Lung (tissue), 11 donors: ENCODE measurements at regions not wholly inside any gene's neighbourhood (a gene's known extent, or its start where the extent isn't known, plus 50 kb on each side); places are given as distances from the start of the nearest gene placed in this dataset.

Experiments used
- ATAC-seq: fragments of 200-7000 bp; cut with Tn5 transposase; one replicate; pipeline ENCODE4 v1.9.1; 2020; ENCODE audit warnings: moderate number of reproducible peaks; ENCODE audit not compliant: insufficient read depth, low FRiP score
- DNase-seq, 3 donors: peaks; one replicate each; pipeline ENCODE4 v3.0.0-alpha.2; 2013 to 2017
- H3K27ac ChIP-seq, 2 donors: one replicate each; pipeline ENCODE4 v1.5.1; 2013; ENCODE audit warnings: mild to moderate bottlenecking in 2 of 2, moderate library complexity in 2 of 2, control low read depth in 1 of 2, inconsistent platforms in 1 of 2, low read depth in 1 of 2, low read length in 1 of 2
- H3K27me3 ChIP-seq, 3 donors: one replicate each; pipeline ENCODE4 v1.5.1; 2013; ENCODE audit warnings: low read length in 2 of 3; ENCODE audit not compliant: control insufficient read depth in 3 of 3, insufficient read depth in 3 of 3
- H3K36me3 ChIP-seq, 4 donors: one replicate each; pipeline ENCODE4 v1.5.1; 2013; ENCODE audit warnings: low read length in 4 of 4, mild to moderate bottlenecking in 1 of 4, moderate library complexity in 1 of 4; ENCODE audit not compliant: control insufficient read depth in 4 of 4, insufficient read depth in 4 of 4
- H3K4me1 ChIP-seq, 5 donors: one replicate each; pipeline ENCODE4 v1.5.1; 2013; ENCODE audit warnings: low read length in 5 of 5, mild to moderate bottlenecking in 2 of 5, moderate library complexity in 1 of 5; ENCODE audit not compliant: control insufficient read depth in 5 of 5, insufficient read depth in 5 of 5
- H3K4me3 ChIP-seq: one replicate; pipeline ENCODE4 v1.5.1; 2013; ENCODE audit warnings: mild to moderate bottlenecking, control low read depth, moderate library complexity
- H3K9ac ChIP-seq, 2 donors: one replicate each; pipeline ENCODE4 v1.5.1; 2013; ENCODE audit warnings: low read length in 2 of 2, control low read depth in 1 of 2; ENCODE audit not compliant: insufficient read depth in 1 of 2
- H3K9me3 ChIP-seq, 4 donors: one replicate each; pipeline ENCODE4 v1.5.1; 2013; ENCODE audit warnings: low read length in 3 of 4, mild to moderate bottlenecking in 1 of 4, moderate library complexity in 1 of 4; ENCODE audit not compliant: control insufficient read depth in 4 of 4, insufficient read depth in 3 of 4
- WGBS, 2 donors: extraction: QIAGEN DNeasy Blood & Tissue Kit; methylation state at CpG; one replicate each; pipeline ENCODE4 v1.1.7; 2013; 5-methylcytosine and 5-hydroxymethylcytosine counted together
- TF ChIP-seq, protein P1 (sequence below): IDR thresholded peaks from 2 replicates; pipeline ENCODE4 v1.5.1; 2012; ENCODE audit warnings: mild to moderate bottlenecking; ENCODE audit errors: control extremely low read depth, extremely low read depth
- donor health status: control.
- donor health status: control.
- donor health status: Bipolar disorder and iron deficiency.
- donor health status: healthy.
- donor health status: DM: yes; HTN: yes; CAD: no.

DNA sequence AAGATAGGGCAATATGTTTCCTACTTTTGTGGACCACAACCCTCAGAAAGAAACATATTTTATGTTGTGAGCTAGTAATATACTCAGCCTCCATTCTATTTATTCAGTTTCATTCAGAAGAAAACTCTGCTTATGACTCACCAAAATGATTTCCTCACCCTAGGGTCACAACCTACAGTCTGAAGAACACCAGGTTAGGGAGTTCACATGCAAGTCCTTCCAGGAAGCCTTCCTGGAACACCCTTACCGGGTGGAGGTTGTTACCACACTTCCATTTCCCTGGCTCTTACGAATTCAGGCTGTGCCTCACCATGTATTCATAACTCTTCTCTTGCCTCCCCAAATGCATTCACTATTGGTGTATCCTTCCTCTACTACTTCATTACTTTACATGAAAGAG is 228.0 kb upstream of the ADAMTS9 start:
- WGBS, 2 donors: 59 to 83% methylated on average over 2 of the region's 2 CpGs
- no peaks in the 10 kb centered on the region for H3K27me3 ChIP-seq
- peak overlapping the region in 1 of 2 donors; percentile 27 for H3K27ac ChIP-seq
- no peaks in the 10 kb centered on the region for H3K36me3 ChIP-seq
- no peak overlapping the region for H3K9ac ChIP-seq
- no peak overlapping the region for H3K4me3 ChIP-seq
- ATAC-seq (peak; percentile 61), DNase-seq (no peak)
- H3K9me3 ChIP-seq: no peaks in the 10 kb centered on the region
- H3K4me1 ChIP-seq: peaks cover 0 to 15% (median 4%) of the 10 kb centered on the region in 5 donors
- TF ChIP-seq, protein P1, sequence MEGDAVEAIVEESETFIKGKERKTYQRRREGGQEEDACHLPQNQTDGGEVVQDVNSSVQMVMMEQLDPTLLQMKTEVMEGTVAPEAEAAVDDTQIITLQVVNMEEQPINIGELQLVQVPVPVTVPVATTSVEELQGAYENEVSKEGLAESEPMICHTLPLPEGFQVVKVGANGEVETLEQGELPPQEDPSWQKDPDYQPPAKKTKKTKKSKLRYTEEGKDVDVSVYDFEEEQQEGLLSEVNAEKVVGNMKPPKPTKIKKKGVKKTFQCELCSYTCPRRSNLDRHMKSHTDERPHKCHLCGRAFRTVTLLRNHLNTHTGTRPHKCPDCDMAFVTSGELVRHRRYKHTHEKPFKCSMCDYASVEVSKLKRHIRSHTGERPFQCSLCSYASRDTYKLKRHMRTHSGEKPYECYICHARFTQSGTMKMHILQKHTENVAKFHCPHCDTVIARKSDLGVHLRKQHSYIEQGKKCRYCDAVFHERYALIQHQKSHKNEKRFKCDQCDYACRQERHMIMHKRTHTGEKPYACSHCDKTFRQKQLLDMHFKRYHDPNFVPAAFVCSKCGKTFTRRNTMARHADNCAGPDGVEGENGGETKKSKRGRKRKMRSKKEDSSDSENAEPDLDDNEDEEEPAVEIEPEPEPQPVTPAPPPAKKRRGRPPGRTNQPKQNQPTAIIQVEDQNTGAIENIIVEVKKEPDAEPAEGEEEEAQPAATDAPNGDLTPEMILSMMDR: no peak

DNA sequence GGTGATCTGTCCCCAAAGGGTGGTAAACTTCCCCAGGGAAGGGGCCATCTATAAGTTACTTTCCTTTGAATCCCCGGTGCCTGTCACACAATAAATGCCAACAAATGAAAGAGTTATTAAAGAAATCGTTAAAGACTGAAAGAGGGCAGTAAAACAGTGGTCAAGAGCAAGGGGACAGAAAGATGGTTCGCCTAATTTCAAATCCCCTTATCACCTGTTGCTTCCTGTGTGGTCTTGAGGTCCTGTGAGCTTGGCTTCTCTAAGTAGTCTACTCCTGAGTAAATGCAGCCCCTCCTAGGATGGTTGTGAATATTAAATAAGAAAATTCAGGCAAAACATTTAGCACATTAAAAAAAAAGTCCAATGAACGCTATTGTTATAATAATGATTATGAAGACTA is 225.7 kb upstream of the ADAMTS9 start:
- no peak overlapping the region for H3K9ac ChIP-seq
- no peaks in the 10 kb centered on the region for H3K27me3 ChIP-seq
- no peak overlapping the region for H3K27ac ChIP-seq
- DNase-seq (no peak), ATAC-seq (no peak)
- WGBS, 2 donors: 84 to 91% methylated on average over 4 of the region's 4 CpGs
- no peak overlapping the region for H3K4me3 ChIP-seq
- H3K4me1 ChIP-seq: peaks cover 0 to 13% (median 0%) of the 10 kb centered on the region in 5 donors
- TF ChIP-seq, protein P1: no peak
- H3K36me3 ChIP-seq: no peaks in the 10 kb centered on the region
- no peaks in the 10 kb centered on the region for H3K9me3 ChIP-seq

DNA sequence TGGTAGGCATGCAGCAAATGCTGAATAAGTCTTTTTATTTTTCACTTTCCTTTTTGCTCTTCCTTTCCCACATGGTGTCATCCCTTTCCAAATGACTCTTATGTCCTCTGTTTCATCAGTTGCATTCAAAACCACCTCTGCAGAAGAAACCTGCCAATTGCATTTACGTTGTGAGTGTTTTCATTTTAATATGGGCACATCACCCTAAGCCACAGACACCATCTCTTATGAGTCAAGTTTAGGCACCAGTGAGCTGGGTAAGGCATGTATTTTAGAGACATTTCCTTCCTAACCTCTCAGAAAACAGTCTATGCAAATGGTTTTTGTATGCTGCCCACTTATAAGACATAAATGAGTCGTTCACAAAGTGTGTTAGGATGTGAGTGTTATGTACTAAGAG is 223.3 kb upstream of the ADAMTS9 start:
- WGBS, 2 donors: 71 to 75% methylated on average over 2 of the region's 2 CpGs
- no peak overlapping the region for H3K27ac ChIP-seq
- no peak overlapping the region for H3K9ac ChIP-seq
- ATAC-seq (no peak), DNase-seq (no peak)
- no peaks in the 10 kb centered on the region for H3K27me3 ChIP-seq
- no peaks in the 10 kb centered on the region for H3K36me3 ChIP-seq
- no peaks in the 10 kb centered on the region for H3K9me3 ChIP-seq
- H3K4me1 ChIP-seq: peaks cover 0 to 9% (median 0%) of the 10 kb centered on the region in 5 donors
- TF ChIP-seq, protein P1: no peak
- H3K4me3 ChIP-seq: no peak overlapping the region

DNA sequence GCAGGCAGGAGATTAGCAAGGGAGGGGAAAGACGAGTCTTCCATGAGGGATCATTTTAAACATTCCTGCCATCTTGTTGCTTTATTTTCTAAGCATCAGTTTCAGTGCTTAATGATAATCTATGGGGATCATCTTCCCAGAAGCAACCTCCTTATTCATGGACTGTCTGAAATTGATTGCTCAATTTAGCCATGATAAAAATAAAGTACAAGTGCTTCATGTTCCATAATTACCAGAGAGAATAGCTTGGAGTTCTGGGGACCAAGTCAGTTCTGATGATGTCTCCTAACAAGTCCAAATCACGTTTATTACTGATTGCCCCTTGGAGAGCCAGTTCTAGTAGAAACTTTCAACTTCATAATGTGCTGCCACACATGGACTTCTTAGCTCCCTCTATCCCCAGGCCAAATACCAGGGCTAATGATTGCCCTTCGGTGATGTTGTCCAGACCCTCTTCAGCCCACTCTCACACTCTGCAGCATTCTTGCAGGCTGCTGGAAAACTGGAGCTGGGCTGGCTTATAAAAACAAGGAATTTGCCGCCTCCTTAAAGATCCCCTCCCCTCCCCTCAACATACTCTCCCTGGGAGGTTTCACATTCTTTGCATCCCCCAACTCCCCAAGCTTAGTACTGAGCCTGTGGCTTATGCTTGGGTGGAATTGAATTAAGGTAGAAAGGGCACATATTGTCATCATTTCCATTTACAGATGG is 222.1 kb upstream of the ADAMTS9 start:
- ATAC-seq (no peak), DNase-seq (peak in 2 of 3 donors; percentile 30 to 36)
- H3K4me3 ChIP-seq: no peak overlapping the region
- WGBS, 2 donors: 82 to 89% methylated on average over 4 of the region's 4 CpGs
- H3K27ac ChIP-seq: no peak overlapping the region
- TF ChIP-seq, protein P1: no peak
- H3K4me1 ChIP-seq: peaks cover 0 to 13% (median 0%) of the 10 kb centered on the region in 5 donors
- H3K27me3 ChIP-seq: no peaks in the 10 kb centered on the region
- no peaks in the 10 kb centered on the region for H3K9me3 ChIP-seq
- H3K9ac ChIP-seq: no peak overlapping the region
- H3K36me3 ChIP-seq: no peaks in the 10 kb centered on the region
